Kidney (tissue), 13 donors: ENCODE measurements at regions not wholly inside any gene's neighbourhood (a gene's known extent, or its start where the extent isn't known, plus 50 kb on each side); places are given as distances from the start of the nearest gene placed in this dataset.

Experiments used
- DNase-seq, 5 donors: peaks; one replicate each; pipeline ENCODE4 v3.0.0-alpha.2; 2013 to 2020
- FAIRE-seq: peaks from 2 replicates; lab custom pipeline; 2012; peaks lifted over from hg19 to GRCh38; lab: Jason Lieb, UNC
- H3K27ac ChIP-seq, 2 donors: one replicate each; pipeline ENCODE4 v1.7.0; 2013; ENCODE audit warnings: low read depth in 2 of 2, low read length in 2 of 2, inconsistent platforms in 1 of 2
- H3K27me3 ChIP-seq: one replicate; pipeline ENCODE4 v1.7.1; 2013; ENCODE audit warnings: low read length, inconsistent platforms; ENCODE audit not compliant: control insufficient read depth, insufficient read depth
- H3K36me3 ChIP-seq, 3 donors: one replicate each; pipeline versions ENCODE4 v1.7.0 to v1.7.1; 2013; ENCODE audit warnings: low read length in 3 of 3, control low read depth in 1 of 3, inconsistent platforms in 1 of 3; ENCODE audit not compliant: insufficient read depth in 3 of 3, control insufficient read depth in 2 of 3
- H3K4me1 ChIP-seq, 3 donors: one replicate each; pipeline versions ENCODE4 v1.7.0 to v1.7.1; 2013; ENCODE audit warnings: low read length in 3 of 3, inconsistent platforms in 1 of 3, low read depth in 1 of 3; ENCODE audit not compliant: control insufficient read depth in 2 of 3, insufficient read depth in 2 of 3
- H3K4me3 ChIP-seq, 3 donors: one replicate each; pipeline versions ENCODE4 v1.7.0 to v1.8.1; 2013; ENCODE audit warnings: low read length in 3 of 3, control low read depth in 1 of 3, inconsistent platforms in 1 of 3
- H3K9ac ChIP-seq, 3 donors: one replicate each; pipeline versions ENCODE4 v1.7.0 to v1.7.1; 2013; ENCODE audit warnings: low read length in 3 of 3, control low read depth in 1 of 3, inconsistent platforms in 1 of 3
- H3K9me3 ChIP-seq, 3 donors: one replicate each; pipeline versions ENCODE4 v1.7.0 to v1.7.1; 2013; ENCODE audit warnings: low read length in 3 of 3, control low read depth in 1 of 3, inconsistent platforms in 1 of 3; ENCODE audit not compliant: control insufficient read depth in 2 of 3, insufficient read depth in 1 of 3
- intact Hi-C: fragments of 100-400 bp; cut with DNase I; formaldehyde crosslinking; loops from one replicate; pipeline ENCODE4 v1.11.1; 2022
- TF ChIP-seq, protein P1 (sequence below): IDR thresholded peaks from 3 replicates; pipeline ENCODE4 v1.5.1; 2012; ENCODE audit warnings: mild to moderate bottlenecking, moderate library complexity, borderline replicate concordance; ENCODE audit not compliant: insufficient read depth; ENCODE audit errors: extremely low read depth
- donor health status: control.
- donor health status: control.
- donor health status: control.
- donor health status: control.
- donor health status: control.
- donor health status: DM: yes; HTN: yes; CAD: no.
- donor health status: Normal renal cell carcinoma (clear cell type).

DNA sequence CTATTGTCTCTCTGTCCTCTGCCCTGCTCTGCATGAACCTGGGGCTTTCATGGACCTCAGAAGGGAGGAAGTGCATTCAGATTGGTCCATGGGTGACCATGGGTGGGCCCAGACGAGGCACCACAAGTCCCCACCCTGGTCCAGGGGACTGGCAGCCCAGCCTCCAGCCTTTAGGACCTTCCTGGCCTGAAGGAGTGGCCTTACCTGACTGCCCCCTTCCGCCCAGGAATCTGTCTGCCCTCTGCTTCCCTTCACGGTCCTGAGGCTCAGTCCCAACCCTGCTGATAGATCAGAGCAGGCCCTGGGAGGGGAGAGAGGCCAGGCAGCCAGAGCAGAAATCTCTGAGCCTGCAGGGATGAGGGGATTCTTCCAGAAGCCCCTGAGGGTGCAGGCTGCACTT is 455.4 kb downstream of the PCDH18 start:
- TF ChIP-seq, protein P1, sequence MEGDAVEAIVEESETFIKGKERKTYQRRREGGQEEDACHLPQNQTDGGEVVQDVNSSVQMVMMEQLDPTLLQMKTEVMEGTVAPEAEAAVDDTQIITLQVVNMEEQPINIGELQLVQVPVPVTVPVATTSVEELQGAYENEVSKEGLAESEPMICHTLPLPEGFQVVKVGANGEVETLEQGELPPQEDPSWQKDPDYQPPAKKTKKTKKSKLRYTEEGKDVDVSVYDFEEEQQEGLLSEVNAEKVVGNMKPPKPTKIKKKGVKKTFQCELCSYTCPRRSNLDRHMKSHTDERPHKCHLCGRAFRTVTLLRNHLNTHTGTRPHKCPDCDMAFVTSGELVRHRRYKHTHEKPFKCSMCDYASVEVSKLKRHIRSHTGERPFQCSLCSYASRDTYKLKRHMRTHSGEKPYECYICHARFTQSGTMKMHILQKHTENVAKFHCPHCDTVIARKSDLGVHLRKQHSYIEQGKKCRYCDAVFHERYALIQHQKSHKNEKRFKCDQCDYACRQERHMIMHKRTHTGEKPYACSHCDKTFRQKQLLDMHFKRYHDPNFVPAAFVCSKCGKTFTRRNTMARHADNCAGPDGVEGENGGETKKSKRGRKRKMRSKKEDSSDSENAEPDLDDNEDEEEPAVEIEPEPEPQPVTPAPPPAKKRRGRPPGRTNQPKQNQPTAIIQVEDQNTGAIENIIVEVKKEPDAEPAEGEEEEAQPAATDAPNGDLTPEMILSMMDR = no peak
- FAIRE-seq (no peak), DNase-seq (no peak)
- intact Hi-C loops = no loop called here
- no peak overlapping the region for H3K9ac ChIP-seq
- no peak overlapping the region for H3K27ac ChIP-seq
- no peaks in the 10 kb centered on the region for H3K27me3 ChIP-seq
- no peaks in the 10 kb centered on the region for H3K36me3 ChIP-seq
- H3K4me1 ChIP-seq = no peaks in the 10 kb centered on the region
- H3K4me3 ChIP-seq = no peak overlapping the region
- peaks cover 0 to 5% (median 0%) of the 10 kb centered on the region in 3 donors for H3K9me3 ChIP-seq

DNA sequence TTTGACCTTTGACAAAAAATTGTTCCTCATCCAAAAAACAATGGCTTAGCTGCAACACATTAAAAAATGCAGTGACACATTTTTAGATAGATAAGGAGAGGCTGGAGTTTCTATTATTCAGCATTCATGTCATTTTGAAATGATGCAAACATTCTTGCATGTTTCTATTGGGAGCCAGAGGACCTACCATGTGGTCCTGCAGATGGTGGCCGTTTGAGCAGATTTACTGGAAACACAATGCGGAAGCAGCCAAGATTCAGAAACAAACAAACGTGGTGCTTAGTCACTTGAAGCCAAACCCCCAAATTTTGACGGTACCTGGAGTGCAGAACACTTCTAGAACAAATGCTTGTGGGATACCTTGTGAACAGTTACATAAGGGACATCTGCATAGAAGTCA is 456.7 kb downstream of the PCDH18 start:
- Histone ChIP-seq H3K27me3 (no peaks in the 10 kb centered on the region), H3K27ac (no peak overlapping the region), H3K9me3 (peaks cover 0 to 5% (median 0%) of the 10 kb centered on the region in 3 donors), H3K4me3 (no peak overlapping the region), H3K4me1 (no peaks in the 10 kb centered on the region), H3K36me3 (no peaks in the 10 kb centered on the region), H3K9ac (no peak overlapping the region)
- FAIRE-seq = no peak
- DNase-seq = no peak
- intact Hi-C loops = no loop called here
- TF ChIP-seq, protein P1 = no peak

DNA sequence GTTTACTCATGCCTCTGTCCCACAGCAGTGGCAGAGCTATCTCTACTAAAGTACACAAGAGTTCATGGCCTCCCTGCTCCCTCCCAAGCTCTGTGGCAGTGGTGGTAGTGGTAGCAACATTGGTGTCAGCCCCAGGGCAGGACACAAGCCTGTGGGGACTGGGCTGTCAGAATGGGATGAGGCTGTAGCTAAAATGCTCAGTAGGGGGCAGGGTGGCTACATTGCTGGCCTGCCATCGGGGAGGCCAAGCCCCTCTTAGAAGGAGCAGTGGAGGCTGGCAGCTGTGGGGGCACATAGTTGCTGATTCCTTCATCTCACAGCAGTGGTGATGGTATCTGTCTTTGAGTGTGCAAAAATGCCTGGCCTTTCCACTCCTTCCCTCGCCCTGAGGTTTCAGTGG is 461.7 kb downstream of the PCDH18 start:
- Histone ChIP-seq H3K4me1 (no peaks in the 10 kb centered on the region), H3K27ac (no peak overlapping the region), H3K27me3 (no peaks in the 10 kb centered on the region), H3K9me3 (peaks cover 0 to under 1% (median 0%) of the 10 kb centered on the region in 3 donors), H3K36me3 (no peaks in the 10 kb centered on the region), H3K4me3 (no peak overlapping the region), H3K9ac (no peak overlapping the region)
- TF ChIP-seq, protein P1 = no peak
- intact Hi-C loops = no loop called here
- no peak for DNase-seq
- FAIRE-seq = no peak

DNA sequence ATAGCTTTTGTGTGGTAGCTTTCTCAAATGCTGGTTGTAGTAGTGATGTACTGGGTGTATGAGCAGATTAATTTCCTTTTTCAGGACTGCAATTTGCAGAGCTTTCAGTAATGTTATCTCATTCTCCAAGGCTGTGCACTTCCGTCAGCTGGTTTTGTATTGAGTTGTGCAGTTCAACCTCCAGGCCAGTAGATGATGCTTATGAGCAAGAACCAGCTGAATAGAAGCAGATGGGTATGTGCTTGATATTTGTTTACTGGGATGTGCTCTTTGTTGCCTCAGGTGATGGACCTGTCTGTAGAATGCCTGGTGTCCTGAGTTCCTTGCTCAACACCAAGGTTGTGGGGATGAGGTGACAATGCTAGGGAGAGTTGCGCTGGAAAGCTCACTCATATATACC is 462.8 kb downstream of the PCDH18 start:
- H3K27ac ChIP-seq = no peak overlapping the region
- H3K27me3 ChIP-seq = no peaks in the 10 kb centered on the region
- TF ChIP-seq, protein P1 = no peak
- H3K36me3 ChIP-seq = no peaks in the 10 kb centered on the region
- intact Hi-C loops = no loop called here
- FAIRE-seq (no peak), DNase-seq (no peak)
- no peak overlapping the region for H3K4me3 ChIP-seq
- no peaks in the 10 kb centered on the region for H3K9me3 ChIP-seq
- H3K4me1 ChIP-seq = no peaks in the 10 kb centered on the region
- H3K9ac ChIP-seq = no peak overlapping the region
